SJSA1 (cell line): ENCODE measurements at regions not wholly inside any gene's neighbourhood (a gene's known extent, or its start where the extent isn't known, plus 50 kb on each side); places are given as distances from the start of the nearest gene placed in this dataset.

Experiments
- DNase-seq, 2 experiments: peaks; one replicate each; pipeline ENCODE4 v3.0.0-alpha.2; 2015 to 2020; ENCODE audit warnings: low spot score in 2 of 2, low read depth in 1 of 2
- H3K27ac ChIP-seq: fragments of 250-450 bp; sonication (Bioruptor Pico); 2 replicates; pipeline ENCODE4 v1.5.1; 2020; ENCODE audit warnings: mild to moderate bottlenecking, moderate library complexity
- H3K27me3 ChIP-seq: fragments of 250-450 bp; sonication (Bioruptor Pico); replicated peaks from 2 replicates; pipeline ENCODE4 v1.5.1; 2020; ENCODE audit warnings: mild to moderate bottlenecking, moderate library complexity
- H3K36me3 ChIP-seq: fragments of 250-450 bp; sonication (Bioruptor Pico); 2 replicates; pipeline ENCODE4 v1.5.1; 2020; ENCODE audit warnings: mild to moderate bottlenecking
- H3K4me1 ChIP-seq: fragments of 250-450 bp; sonication (Bioruptor Pico); replicated peaks from 2 replicates; pipeline ENCODE4 v1.6.1; 2021; ENCODE audit warnings: mild to moderate bottlenecking
- H3K4me3 ChIP-seq: fragments of 250-450 bp; sonication (Bioruptor Pico); 2 replicates; pipeline ENCODE4 v1.5.1; 2020; ENCODE audit warnings: mild to moderate bottlenecking
- H3K9me3 ChIP-seq: fragments of 250-450 bp; sonication (Bioruptor Pico); replicated peaks from 2 replicates; pipeline ENCODE4 v1.5.1; 2020; ENCODE audit warnings: mild to moderate bottlenecking

DNA sequence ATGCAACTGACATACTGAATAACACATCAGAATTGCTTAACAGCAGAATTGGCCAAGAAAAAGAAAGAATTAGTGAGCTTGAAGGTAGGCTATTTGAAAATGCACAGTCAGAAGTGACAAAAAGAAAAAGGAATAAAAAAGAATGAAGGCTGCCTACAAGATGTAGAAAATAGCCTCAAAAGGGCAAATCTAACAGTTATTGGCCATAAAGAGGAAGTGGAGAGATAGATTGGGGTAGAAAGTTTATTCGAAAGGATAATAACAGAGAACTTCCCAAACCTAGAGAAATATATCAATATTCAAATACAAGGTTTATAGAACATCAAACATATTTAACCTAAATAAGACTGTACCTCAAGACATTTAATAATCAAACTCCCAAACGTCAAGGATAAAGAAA, 67.5 kb downstream of the ATP6V1G3 start:
- DNase-seq, result no peak
- Histone ChIP-seq H3K27me3 (no peaks in the 10 kb centered on the region), H3K4me3 (no peak overlapping the region), H3K9me3 (no peaks in the 10 kb centered on the region), H3K27ac (no peak overlapping the region), H3K36me3 (no peaks in the 10 kb centered on the region), H3K4me1 (no peaks in the 10 kb centered on the region)

DNA sequence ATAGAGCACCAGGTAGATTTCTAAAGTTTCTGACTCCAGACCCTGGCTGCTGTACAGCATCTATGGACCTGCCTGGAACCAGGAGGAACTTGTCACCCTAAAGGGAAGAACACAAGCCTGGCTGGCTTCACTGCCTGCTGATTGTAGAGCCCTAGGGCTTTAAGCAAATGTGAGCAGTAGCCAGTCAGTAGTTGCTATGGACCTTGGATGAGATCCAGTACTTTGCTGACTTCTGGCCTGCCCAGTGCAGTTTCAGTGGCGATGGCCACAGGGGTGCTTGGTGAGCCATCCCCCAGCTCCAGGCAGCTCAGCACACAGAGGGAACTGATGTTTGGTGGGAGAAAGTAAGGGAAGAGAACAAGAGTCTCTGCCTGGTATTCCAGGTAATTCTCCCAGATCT, 68.4 kb downstream of the ATP6V1G3 start:
- no peak overlapping the region for H3K4me3 ChIP-seq
- no peaks in the 10 kb centered on the region for H3K4me1 ChIP-seq
- H3K9me3 ChIP-seq, result no peaks in the 10 kb centered on the region
- H3K27me3 ChIP-seq, result no peaks in the 10 kb centered on the region
- no peak overlapping the region for H3K27ac ChIP-seq
- H3K36me3 ChIP-seq, result no peaks in the 10 kb centered on the region
- DNase-seq, result no peak

DNA sequence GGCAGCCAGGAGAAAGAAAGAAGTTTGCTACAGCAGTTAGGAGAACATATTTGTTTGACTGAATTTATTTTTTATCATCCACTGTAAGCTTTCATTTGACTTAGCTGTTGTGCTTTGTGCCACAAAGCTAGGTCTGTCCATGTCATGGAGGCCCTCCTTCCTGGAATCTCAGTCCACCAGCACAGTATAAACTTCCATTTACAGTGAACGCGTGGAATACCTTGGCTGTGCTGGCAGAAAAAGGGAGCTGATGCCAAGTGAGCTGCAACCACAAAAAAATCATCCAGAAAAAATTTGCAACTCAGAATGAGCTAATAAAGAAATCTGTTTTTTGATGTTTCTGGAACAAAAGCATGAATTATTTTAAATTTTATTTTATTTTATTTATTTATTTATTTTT, 72.6 kb downstream of the ATP6V1G3 start:
- DNase-seq, result no peak
- Histone ChIP-seq H3K9me3 (no peaks in the 10 kb centered on the region), H3K4me1 (no peaks in the 10 kb centered on the region; the same call in 1 of the 2 replicates), H3K27me3 (no peaks in the 10 kb centered on the region), H3K36me3 (no peaks in the 10 kb centered on the region), H3K27ac (no peak overlapping the region), H3K4me3 (no peak overlapping the region)

DNA sequence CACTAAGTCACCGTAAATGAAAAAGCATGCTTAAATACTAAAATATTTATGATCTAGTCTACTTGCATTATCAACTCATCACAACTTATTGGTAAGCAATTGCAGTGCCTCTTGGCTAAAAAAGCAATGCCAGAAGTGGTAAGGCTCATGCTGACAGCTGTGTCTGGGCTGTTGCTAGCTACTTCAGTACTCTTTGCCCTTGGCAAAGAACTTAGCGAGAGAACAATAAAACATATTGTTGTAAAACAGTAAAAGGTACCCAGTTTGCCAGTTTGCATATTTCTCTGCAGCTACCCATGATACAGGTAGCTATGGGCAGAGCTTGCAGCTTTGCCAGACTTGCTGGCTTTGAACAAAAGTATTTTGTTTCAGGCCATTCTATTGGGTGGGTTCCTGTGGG, 73.1 kb downstream of the ATP6V1G3 start:
- Histone ChIP-seq H3K4me3 (no peak overlapping the region), H3K36me3 (no peaks in the 10 kb centered on the region), H3K4me1 (peaks cover 5% of the 10 kb centered on the region), H3K9me3 (no peaks in the 10 kb centered on the region), H3K27ac (no peak overlapping the region), H3K27me3 (no peaks in the 10 kb centered on the region)
- DNase-seq, result no peak

DNA sequence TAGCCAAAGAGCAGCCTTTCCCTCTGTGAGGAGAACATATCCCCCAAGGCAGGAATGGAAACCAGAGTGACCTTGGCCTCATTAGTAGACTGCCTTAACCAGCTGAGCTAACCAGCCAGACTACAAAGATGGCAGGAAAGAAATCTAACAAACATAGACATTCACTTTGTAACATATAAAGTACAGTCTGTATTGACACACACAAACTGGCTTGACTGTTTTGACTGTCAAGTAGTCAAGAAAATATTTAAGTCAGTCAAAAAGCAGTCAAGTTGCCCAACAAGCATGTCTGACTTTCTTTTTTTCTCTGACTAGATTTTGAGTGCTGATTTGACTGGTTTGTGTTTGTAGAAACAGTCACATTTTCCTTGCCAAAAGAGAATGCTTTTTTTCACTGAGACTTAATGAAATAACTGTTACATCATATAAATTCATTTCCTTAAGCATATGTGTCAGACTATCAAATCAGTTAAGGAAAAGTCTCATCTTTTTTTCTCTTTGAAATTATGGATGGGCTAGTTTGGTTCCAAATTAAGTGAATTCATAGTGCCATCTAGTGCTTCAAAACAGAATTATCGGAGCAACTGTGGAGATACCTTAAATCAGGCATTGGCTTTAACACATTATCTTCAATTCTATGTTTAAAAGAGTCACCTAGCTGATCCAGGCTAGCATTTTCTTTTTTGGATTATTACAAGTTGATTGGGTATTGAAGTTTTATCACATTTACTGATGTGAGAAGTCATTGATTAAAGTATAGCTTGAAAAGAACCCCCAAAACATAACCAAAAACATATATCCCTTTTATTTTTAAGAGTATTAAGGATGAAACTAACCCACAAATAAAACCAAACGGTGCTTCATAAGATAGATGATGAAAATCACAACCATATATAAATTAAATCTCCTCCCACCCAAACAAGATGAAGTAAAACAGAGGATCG, 75.0 kb downstream of the ATP6V1G3 start:
- DNase-seq, result peak in 1 of 2 experiments; percentile 44
- H3K36me3 ChIP-seq, result no peaks in the 10 kb centered on the region
- no peaks in the 10 kb centered on the region for H3K27me3 ChIP-seq
- H3K4me3 ChIP-seq, result no peak overlapping the region
- no peaks in the 10 kb centered on the region for H3K9me3 ChIP-seq
- H3K4me1 ChIP-seq, result peaks cover 9% of the 10 kb centered on the region
- H3K27ac ChIP-seq, result no peak overlapping the region

DNA sequence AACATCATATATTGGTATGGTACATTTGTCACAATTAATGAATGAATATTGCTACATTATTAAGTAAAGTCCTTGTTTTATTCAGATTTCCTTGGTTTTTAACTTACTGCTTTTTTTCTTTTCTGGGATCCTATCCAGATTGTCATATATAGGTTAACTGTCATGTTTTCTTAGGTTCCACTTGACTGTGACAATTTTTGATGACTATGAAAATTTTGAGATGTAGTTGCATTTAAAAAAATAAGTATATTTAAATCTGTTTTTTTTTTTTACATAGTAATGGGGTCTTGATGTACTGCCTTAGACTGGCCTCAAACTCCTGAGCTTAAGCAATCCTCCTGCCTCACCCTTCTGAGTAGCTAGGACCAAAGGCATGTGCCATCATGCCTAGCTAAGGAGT, 76.8 kb downstream of the ATP6V1G3 start:
- Histone ChIP-seq H3K4me3 (no peak overlapping the region), H3K9me3 (no peaks in the 10 kb centered on the region), H3K27ac (no peak overlapping the region), H3K4me1 (peaks cover 9% of the 10 kb centered on the region), H3K27me3 (no peaks in the 10 kb centered on the region), H3K36me3 (no peaks in the 10 kb centered on the region)
- DNase-seq, result no peak

DNA sequence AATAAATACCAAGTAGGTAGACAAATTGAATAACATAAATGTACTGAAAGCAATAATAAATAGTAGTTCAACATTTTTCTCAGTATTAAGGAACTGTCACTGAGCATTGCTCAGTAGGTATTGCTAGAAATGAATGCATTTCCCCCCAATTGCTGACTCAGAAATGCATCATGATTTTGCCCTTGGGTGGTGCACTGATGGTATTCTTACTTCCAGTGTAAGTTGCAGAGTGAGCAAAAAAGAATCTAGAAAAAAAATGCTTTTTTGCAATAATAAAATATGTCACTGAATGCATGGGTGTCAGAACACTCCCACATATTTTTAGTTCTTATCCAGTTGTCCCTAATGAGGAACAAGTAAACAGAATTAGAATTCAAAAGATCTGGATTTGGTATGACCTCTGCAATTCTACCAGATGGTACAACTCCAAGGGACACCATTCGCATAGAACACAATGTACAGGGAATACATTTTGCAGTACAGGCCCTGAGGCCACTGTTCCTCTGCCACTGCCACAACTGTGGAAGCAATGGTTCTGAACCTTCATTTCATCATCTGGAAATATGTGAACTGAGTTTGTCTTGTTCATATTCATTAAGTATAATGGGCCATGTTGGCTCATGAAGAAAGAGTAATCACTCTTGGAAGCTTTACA, 78.0 kb downstream of the ATP6V1G3 start:
- H3K9me3 ChIP-seq, result no peaks in the 10 kb centered on the region
- no peak overlapping the region for H3K4me3 ChIP-seq
- H3K27me3 ChIP-seq, result no peaks in the 10 kb centered on the region
- H3K36me3 ChIP-seq, result no peaks in the 10 kb centered on the region
- DNase-seq, result peak; percentile 31 to 42
- peak overlapping the region; percentile 8; the same call in 1 of the 2 replicates for H3K27ac ChIP-seq
- peaks cover 9% of the 10 kb centered on the region for H3K4me1 ChIP-seq

DNA sequence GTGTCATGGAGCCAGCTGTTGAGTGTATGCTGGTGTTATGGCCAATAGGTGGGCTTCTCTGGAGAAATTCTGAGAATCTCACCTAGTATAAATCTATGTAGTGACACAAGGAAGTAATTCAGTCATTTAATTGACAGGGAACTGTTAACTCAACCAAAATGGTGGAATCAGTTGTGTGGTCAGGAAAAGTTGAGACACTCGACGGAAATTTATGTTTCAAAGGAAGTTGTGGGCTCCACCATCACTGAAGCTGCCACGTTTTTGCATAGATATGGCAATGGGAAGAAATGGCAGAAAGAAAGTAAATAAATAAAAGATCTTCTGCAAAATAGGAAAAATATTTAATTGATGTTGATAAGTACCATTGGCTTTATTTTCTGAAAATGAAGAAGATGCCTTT, 84.5 kb downstream of the ATP6V1G3 start:
- DNase-seq, result no peak
- no peak overlapping the region for H3K27ac ChIP-seq
- H3K4me3 ChIP-seq, result no peak overlapping the region
- no peaks in the 10 kb centered on the region for H3K27me3 ChIP-seq
- no peaks in the 10 kb centered on the region for H3K4me1 ChIP-seq
- no peaks in the 10 kb centered on the region for H3K9me3 ChIP-seq
- no peaks in the 10 kb centered on the region for H3K36me3 ChIP-seq

DNA sequence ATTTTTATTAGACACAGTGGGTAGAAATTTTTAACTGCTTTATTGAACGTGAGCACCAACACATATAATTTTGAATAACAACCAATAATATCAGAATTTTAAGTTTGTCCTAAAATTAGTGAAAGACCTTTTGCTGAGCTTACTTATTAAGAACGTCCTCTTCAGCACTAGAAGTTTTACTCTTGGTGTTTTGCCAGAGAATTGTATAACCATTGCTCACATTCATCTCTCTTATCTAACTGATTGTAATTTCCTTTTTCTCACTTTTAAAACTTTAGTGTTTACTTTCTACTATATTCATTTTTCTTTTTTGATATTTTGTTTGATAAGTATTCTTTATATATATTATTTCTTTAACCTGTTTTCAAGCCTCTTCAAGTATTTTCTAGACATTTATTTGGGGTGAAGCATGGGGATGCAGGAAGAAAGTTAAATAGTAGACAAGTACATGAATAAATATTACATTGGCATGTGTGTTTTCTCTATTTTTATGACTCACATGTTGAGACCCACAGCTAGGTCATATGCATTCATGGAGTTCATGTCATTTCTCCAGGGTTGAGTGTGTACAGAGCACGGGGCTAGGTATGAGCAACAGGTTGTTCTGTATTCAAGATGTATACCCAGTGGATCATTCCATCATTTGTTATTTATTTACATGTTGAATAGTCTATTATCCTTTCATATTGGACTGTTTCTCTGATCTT, 90.6 kb downstream of the ATP6V1G3 start:
- DNase-seq, result no peak
- Histone ChIP-seq H3K9me3 (no peaks in the 10 kb centered on the region), H3K27ac (no peak overlapping the region), H3K27me3 (no peaks in the 10 kb centered on the region), H3K4me1 (peaks cover 3% of the 10 kb centered on the region), H3K4me3 (no peak overlapping the region), H3K36me3 (no peaks in the 10 kb centered on the region)

DNA sequence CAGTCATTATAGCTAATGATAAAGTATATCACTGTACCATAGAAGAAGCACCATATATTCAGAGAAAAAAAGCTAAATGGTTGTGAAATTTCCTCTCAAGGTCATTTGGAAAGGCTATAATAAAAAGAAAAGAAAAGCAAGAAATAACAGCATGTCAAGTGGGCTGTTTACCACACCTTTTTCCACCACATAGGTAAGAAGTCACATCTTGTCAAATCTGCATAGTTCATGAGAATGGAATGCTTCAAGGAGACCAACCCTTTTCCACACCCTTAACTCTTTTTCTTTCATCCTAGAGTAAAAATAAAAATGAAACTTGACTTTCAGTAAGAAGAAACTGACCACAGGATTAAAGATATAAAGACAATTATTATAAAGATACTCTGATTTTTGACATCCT, 91.2 kb downstream of the ATP6V1G3 start:
- no peak overlapping the region for H3K4me3 ChIP-seq
- no peak overlapping the region for H3K27ac ChIP-seq
- DNase-seq, result no peak
- no peaks in the 10 kb centered on the region for H3K27me3 ChIP-seq
- H3K36me3 ChIP-seq, result no peaks in the 10 kb centered on the region
- H3K4me1 ChIP-seq, result peaks cover 7% of the 10 kb centered on the region
- H3K9me3 ChIP-seq, result no peaks in the 10 kb centered on the region

DNA sequence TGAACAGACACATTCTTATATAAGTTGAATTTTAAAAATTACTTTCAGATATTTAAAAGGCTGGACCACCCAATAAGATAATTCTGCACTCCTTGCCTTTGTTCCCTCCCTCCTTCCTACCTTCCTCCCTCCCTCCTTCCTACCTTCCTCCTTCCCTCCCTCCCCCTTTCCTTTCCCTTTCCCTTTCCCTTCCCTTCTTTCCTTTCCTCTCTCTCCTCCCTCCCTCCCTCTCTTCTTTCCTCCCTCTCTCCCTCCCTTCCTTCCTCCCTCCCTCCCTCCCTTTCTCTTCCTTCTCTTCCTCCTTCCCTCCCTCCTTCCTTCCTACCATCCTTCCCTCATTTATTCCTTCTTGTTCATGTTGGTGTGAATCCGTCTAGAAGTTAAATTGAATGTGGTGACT, 93.0 kb downstream of the ATP6V1G3 start:
- Histone ChIP-seq H3K9me3 (no peaks in the 10 kb centered on the region), H3K27ac (no peak overlapping the region), H3K4me3 (no peak overlapping the region), H3K27me3 (no peaks in the 10 kb centered on the region), H3K36me3 (no peaks in the 10 kb centered on the region), H3K4me1 (peaks cover 17% of the 10 kb centered on the region)
- no peak for DNase-seq

DNA sequence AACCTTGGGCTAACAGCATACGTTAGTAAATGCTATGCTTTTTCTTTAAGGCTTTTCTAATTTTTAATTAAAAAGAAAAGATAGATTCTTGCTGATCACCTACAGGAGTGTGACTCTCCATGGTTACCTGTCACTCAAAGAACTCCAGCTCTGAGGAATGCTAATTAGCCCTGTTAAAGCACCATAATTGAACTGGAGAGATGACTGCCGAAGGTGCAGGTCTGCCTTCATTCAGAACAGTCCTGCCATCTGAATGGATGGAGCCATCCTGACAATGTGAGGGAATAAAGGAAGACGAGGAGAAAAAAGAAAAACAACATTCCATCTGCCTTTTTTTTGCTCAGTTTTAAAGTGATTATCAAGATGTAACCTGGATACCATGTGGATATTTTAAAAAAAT, 94.6 kb downstream of the ATP6V1G3 start:
- Histone ChIP-seq H3K9me3 (no peaks in the 10 kb centered on the region), H3K36me3 (no peaks in the 10 kb centered on the region), H3K4me1 (peaks cover 17% of the 10 kb centered on the region), H3K4me3 (no peak overlapping the region), H3K27me3 (no peaks in the 10 kb centered on the region), H3K27ac (no peak overlapping the region)
- DNase-seq, result no peak

DNA sequence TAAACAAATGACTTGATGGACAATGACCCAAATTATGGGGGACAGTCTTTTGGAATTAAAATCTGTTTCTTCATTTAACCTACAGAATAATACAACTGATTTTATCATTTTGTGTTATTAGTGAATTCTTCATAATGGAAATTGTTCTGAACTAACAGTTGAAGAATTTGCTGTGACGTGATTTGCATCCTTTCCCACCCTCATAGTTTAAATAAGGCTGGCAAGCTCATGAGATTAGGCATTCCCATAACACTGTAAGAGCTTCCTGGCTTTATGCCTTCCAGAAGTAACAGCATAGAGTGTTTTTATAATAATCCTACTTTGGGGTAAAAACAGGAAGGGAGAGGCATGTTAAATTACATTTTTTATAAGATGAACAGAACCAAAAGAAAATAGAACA, 95.7 kb downstream of the ATP6V1G3 start:
- Histone ChIP-seq H3K4me3 (no peak overlapping the region), H3K4me1 (peaks cover 17% of the 10 kb centered on the region), H3K9me3 (no peaks in the 10 kb centered on the region), H3K36me3 (no peaks in the 10 kb centered on the region), H3K27ac (peak overlapping the region; percentile 67), H3K27me3 (no peaks in the 10 kb centered on the region)
- DNase-seq, result no peak
